GM19240 (cell line): ENCODE measurements at regions not wholly inside any gene's neighbourhood (a gene's known extent, or its start where the extent isn't known, plus 50 kb on each side); places are given as distances from the start of the nearest gene placed in this dataset.

Source experiments
- DNase-seq: peaks from one replicate; pipeline ENCODE4 v3.0.0; 2011; ENCODE audit warnings: low spot score; ENCODE audit not compliant: insufficient read length

DNA sequence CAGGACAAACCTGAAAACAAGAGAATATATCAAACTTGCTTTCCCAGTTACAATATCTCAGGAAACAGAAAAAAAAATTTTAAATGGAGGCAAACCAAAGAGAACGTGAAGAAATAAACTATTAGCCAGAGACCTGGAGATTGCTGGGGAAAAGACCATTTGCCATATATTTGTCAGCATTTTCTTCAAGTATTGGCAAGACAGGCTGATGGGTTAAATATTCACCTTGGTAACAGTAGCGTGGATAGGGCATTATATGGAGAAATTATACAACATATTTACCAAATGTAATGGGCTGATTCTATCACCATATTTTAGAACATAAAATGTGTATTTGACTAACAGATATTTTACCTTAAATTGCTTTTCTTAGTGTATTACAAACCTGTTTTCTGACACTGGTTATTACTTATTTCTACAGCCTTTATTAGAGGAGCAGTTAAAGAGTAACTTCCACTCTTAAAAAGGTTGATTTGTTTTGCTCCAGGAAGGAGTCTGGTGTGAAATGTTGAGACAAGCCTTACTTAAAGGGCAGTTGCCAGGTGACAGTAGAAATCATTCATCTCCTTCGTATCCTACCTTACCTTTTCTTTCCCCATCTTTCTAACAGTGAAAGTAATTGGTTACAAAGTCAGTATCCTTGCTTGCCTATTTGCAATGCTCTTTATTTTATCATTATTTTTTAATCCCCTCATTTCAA lies 575.5 kb downstream of the GBA3 start:
- DNase-seq: no peak

DNA sequence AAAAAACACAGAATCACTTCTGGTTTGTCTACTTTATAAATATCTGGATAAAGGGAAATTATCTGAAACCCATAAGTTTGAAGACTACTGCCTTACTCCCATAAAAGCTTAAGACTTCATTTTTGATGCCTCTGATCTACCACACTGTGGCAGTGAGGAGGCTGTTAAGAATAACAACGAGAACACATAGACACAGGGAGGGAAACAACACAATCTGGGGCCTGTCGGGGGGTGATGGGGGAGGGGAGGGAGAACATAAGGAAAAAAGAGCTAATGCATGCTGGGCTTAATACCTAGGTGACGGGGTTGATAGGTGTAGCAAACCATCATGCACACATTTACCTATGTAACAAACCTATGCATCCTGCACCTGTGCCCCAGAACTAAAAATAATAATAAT lies 573.7 kb downstream of the GBA3 start:
- DNase-seq: no peak

DNA sequence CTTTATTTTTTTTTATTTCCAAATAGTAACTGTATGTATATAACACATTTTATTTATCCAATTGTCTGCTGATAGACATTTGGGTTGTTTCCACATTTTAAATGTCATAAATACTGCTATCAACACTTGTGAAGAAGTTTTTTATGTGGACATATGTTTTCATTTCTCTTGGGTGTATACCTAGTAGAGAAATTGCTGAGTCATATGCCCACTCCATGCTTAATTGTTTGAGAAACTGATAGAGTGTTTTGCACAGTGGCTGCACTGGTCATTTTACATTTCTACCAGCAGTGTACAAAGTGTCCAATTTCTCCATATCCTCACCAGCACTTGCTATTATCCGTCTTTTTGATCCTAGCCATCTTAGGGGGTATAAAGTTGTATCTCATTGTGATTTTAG lies 567.8 kb downstream of the GBA3 start:
- DNase-seq: no peak

DNA sequence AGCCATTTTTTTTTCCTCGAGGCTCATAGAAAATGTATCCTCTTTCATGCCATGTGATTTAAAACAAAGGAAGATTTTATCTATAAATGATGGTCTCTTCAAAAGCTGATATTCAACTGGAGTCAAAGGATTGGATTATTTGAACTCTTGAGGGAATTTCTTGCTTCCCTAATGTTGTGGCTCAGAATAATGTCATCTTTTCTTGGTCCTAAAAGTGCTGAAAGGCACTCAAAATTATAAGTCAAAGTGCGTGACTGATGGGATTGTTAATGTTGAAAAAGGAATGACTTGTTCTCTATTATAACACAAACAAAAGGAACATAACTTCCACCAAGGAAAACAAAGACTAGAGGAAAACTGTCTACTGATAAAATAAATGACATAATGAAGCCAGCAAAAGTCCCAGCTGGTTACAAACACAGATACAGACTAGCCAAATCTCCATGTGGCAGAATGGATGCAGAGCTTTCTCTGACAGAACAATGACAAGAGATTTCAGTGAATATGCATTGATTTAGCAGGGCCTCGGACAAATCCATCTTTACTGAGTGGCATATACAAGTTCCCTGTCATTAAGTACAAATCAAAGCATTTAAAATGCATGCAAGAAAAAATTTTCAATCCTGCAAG lies 552.6 kb downstream of the GBA3 start:
- no peak for DNase-seq

DNA sequence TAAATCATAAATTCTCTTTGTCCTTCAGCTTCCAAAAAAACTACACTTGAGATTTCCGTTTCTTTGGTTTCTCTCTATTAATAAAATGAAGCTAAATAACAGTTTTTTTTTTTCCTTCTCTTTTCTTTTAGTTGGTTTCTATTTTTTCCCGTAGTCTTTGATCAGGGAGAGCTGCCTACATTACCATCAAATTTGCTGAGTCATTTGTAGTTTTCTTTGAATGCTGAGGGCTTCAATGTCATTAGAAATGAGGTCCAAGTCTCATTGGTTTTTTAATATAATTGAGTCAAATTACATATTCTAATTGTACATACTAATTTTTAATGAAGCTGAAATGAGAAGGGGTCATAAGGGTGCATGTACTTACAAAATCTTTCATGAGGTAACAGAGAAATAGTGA lies 550.2 kb downstream of the GBA3 start:
- DNase-seq: no peak

DNA sequence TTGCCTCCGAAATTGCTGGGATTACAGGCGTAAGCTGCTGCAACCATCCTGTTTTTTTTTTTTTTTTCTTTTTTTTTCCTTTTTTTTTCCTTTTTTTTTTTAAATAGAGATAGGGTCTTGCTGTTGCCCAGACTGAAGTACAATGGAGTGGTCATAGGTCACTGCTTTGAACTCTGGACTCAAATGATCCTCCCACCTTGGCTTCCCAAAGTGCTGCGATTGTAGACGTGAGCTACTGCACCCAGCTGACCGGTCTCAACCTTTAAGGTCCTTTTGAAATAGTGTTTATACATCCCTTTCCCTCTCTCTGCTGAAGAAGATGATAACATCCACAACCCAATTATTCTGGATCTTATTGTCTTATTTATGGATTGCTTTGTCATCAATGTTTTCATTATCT lies 548.7 kb downstream of the GBA3 start:
- no peak for DNase-seq

DNA sequence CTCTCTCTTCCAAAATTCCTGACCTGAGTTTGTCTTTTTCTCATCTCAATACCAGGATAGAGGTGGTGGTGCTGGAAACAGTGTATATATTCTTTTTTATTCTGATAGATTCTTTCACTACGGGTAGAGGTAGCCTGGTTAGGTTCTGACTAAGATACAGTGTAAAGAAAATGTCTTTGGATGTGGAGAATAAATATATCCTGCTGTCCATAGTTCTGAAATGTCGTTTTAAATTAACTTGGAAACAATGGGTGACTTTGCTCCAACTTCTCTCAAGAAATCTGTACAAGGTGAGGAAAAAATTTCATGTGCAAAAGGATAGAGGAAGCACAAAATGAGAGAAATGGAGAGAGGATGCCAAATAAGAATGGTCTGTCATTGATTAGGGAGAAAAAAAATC lies 546.1 kb downstream of the GBA3 start:
- DNase-seq: no peak

DNA sequence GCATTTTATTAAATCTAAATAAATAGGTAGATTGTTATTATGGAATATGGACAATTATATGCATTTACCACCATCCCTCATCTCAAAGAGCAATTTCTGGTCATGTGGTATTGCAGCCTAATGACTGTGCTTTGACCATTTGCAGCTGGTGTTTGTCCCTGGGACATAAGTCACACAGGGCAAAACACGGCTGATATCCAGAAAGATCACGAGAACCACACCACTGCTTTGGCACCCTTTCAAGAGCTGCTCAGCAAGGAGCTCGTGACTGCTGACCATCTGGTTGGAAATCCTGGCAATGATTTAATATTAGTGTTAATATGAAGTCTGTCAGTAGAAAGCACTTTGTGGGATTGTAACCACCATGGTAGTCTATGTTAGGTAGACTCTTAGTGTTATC lies 545.0 kb downstream of the GBA3 start:
- no peak for DNase-seq

DNA sequence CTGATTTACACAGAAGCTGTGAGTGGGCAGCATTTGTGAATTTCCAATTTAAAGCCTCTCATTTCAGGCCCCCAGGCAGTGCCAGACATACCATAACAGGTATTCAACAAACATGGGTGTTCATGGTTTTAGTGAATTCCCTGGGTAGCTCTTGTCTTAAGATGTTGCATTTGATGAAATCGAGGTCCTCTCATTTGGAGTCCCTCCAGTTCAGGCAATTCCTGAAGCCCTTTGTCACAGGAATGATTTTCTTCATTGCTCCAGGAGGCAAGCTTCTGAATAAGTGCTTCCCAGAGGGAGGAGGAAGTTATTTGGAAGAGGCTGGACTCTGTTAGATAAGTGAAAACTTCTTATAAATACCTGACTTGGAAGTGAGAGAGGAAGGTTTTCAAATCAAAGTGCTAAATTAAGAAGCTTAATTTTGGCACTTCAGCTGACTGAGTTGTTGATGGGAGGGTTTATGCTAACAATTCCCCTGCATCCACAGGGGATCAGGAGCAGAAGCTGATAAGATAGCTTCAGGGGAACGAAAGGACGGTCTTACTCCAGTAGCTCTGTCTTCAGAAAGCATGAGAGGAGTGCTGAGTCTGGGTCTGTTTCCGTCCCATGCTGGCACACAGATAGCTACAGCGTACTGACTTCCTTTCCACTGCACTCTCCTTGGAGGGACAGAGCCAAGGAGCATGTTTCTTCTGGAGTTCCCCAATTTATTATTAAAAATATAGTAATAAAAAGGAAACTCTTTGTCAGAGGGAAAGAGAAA lies 543.1 kb downstream of the GBA3 start:
- DNase-seq: no peak

DNA sequence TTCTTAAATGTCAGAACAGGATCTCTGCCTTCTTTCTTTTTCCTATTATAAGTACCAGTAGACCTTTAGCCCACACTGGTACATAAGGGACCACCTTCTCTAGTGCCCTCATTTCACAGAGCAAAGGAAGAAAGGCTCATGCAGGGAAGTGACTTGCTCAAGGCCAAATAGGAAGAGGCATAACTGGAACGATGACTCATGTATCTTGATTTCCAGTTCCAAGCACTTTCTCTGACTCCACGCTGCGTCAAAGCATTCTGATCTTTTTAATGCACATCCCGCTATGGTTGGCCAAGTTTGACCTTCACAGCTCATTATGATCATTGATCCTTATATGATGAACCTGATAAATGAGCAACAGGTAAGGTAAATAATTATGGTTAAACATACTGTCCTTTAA lies 542.0 kb downstream of the GBA3 start:
- no peak for DNase-seq

DNA sequence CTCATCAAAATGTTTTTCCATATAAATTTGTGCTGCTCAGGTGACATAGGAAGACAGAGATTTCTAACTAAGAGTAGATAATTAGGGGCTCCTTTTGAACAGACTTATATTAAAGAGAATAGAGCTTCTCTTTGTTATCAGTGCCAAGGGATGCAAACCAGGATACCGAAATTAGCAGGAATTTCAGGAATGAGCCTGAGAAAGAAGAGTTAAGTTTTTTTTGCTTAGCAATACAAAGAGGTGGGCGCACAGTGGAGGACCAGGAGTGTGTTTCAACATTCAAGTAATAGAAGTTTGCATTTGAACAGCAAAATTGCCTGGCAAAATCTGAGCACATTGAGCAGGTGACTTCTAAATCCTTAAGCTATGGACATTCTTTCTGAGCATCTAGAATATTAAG lies 541.3 kb downstream of the GBA3 start:
- no peak for DNase-seq

DNA sequence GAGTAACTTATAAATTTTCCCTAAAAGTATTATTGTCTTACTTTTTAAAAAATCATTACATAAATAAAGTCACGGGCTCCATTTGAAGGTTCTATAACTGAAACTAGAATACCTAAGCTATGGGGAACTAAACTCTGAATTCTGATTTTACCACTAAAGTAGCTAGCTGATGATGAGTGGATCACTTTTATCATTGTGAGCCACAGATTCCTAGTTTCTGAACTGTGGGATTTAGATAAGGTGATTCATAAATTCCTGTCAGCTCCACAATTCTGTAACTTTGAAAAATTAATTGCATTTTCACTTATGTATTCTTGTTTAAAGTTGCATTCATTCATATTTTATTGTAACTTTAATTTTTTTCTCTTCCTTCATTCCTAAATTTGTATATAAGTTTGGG lies 540.9 kb downstream of the GBA3 start:
- DNase-seq: no peak

DNA sequence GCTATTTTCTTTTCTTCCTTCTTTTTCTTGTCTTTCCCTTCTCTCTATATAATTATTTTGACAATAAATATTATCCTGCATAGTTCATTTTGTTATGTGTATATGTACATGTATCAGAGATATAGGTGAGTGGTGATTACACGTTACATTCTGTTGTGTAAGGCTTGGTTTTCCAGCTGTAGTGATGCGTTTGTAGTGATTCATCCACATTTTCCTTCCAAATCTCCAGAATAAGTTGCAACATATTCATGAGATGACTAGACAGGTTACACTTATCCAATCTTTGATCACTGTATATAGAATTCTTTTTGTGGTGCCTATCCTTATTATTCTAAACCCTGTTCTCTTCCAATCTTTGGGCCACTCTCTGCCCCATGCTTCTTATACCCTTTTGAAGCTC lies 540.2 kb downstream of the GBA3 start:
- no peak for DNase-seq

DNA sequence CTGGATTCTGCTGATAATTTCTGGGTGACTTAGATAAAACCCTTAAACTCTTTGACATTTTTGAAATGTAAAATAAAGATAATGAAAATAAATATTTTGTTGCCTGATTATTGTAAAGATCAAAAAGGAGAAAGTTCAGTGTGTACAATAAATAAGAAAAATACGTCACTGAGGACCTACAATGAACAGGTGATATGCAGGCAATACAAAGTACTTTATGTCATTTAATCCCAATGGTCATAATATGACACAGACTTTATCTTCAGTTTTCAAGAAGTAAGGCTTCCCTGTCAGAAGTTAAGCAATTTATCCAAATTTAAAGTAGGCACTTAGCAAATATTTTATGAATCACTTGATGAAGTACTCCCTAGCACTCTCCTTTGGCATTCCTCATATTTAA lies 532.8 kb downstream of the GBA3 start:
- DNase-seq: no peak

DNA sequence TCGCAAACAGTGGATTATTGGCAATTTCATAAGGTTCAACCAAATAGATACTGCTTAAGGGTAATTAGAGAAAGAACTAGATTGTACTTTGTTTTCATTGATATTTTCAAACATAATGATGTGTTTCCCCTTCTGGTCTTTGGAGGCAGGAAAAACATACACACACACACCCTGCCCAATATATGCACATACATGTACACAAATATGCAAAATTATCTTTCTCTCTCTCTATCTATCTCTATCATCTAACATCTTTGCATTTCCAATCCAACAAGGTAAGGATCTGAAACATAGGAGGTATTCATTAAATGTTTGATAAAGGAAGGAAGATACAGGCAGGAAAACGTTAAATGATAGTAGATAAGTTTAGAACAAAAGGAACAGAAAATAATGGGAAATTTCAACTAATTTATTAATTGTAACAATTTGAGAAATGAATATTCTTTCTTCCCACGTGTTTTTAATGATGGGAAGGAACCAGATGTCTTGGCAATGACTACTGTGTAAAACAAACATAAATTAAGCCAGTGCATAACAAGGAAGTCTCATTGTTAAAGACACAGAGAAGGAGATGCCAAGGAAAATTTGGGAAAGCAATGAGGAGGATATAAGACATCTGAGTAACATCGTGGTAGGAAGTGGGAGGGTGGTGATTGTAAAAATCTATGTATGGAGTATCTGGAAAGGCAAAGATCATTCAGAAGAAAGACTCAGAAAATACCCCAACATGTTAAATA lies 532.1 kb downstream of the GBA3 start:
- DNase-seq: no peak

DNA sequence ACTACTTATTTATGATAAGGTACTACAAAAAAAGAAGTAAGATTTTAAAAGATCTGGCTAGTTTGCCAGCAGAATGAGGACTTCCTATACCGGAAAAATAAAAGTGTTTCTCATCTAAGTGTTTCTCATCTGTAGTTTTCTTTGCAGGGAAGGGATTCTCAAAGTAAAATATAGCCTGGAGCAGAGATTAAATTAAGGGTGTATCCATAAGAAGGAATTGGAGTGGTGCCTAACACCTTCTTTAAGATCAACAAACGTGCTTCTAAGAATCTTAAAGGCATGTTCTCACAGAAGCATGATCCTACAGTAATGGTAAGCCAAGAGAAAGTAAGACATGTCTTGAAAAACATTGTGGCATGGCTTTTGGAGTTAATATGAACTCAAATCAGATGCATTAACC lies 528.2 kb downstream of the GBA3 start:
- DNase-seq: no peak

DNA sequence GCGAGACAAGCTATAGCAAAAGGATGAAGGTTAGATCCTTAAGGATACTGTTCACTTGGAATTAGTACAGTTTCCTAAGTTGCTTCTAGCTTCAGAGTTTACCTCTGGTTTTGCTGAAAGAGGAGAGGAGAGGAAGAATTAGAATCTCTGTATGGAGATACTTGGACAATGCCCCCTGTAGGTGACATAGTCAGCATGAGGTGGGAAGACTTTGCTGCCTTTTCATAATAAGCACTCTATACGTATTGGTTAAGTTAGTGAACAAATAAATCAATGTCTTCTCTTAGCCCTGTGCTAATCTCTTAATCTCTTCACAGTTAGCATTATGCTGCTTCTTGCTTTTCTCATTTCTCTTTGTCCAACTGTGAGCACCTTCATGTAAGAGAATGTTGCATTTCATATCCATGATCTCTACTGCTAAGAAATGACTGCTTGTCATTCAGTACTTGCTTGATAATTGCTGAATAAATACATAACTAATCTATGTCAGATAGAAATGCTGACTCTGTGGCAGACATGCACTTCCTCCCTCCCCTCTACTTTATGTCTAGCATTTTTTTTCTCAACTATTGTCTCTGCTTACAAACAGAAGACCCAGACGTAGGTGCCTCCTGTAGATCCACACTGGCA lies 527.2 kb downstream of the GBA3 start:
- no peak for DNase-seq

DNA sequence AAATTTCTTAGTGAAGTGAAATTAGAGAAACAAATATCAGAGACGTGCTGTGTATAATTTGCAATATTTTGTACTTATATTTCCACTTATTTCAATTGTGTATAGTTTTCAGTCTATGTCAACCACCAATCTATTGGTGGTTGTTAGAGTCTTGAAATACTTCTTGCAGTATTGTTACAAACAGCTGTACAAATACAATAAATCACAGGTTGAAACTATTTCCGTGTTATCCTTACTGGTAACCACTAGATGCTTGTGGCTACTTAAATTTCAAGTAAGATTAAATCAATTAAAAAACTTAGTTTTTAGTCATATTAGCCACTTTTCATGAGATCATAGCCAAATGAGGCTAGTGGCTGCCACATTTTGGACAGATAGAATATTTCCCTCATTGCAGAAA lies 520.5 kb downstream of the GBA3 start:
- no peak for DNase-seq

DNA sequence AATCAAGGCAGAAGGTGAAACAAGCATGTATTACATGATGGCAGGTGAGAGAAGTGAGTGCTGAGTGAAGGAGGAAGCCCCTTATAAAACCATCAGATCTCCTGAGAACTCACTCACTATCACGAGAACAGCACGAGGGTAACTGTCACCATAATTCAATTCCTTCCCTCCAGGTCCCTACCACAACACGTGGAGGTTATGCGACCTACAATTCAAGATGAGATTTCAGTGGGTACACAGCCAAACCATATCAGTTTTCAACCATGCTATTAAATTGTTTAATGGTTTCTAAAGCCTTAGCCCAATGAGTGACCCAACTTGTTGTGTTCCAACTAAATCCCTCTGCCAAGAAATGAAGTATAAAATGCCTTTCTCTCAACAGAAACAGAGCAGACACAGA lies 519.8 kb downstream of the GBA3 start:
- DNase-seq: no peak

DNA sequence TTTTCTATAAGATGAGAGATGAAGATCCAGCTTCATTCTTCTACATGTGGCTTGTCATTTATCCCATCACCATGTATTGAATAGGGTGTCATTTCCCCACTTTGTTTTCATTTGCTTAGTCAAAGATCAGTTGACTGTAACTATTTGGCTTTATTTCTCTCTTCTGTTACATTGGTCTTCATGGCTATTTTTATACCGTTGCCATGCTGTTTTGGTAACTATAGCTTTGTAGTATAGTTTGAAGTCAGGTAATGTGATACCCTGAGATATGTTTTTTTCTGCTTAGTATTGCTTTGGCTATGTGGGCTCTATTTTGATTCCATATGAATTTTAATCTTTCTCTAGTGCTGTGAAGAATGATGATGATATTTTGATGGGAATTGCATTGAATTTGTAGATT lies 514.3 kb downstream of the GBA3 start:
- no peak for DNase-seq

DNA sequence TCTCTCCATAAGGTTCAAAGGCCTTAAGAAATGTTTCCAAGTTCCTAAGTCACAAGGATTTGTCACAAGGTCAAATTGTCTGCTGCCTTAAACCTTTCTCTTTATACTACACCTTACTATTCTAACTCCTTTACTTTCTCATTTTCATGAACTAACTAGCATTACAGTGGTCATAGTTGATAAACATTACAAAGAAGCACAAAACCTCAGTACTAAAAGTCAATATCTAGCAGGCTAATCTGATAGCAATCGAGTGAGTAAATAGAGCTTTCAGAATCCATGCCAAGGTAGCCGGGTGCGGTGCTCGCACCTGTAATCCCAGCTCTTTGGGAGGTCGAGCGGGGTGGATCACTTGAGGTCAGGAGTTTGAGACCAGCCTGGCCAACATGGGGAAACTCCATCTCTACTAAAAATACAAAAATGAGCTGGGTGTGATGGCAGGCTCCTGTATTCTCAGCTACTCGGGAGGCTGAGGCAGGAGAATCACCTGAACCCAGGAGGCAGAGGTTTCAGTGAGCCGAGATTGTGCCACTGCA lies 510.0 kb downstream of the GBA3 start:
- DNase-seq: no peak
